H9 (cell line): ENCODE measurements at regions not wholly inside any gene's neighbourhood (a gene's known extent, or its start where the extent isn't known, plus 50 kb on each side); places are given as distances from the start of the nearest gene placed in this dataset.

ENCODE experiments used
- DNase-seq: peaks from one replicate; pipeline ENCODE4 v3.0.0-alpha.2; 2017
- H2AFZ ChIP-seq: one replicate; pipeline ENCODE4 v1.6.1; 2013; ENCODE audit warnings: mild to moderate bottlenecking, low read length, control low read depth, moderate library complexity
- H2AK5ac ChIP-seq: 2 replicates; pipeline ENCODE4 v1.6.1; 2013; ENCODE audit warnings: low read length, control low read depth, mixed read lengths; ENCODE audit not compliant: insufficient read length
- H2BK120ac ChIP-seq: one replicate; pipeline ENCODE4 v1.6.1; 2013; ENCODE audit warnings: low read depth, mild to moderate bottlenecking, low read length, control low read depth, inconsistent platforms; ENCODE audit not compliant: poor library complexity, severe bottlenecking
- H2BK12ac ChIP-seq: 2 replicates; pipeline ENCODE4 v1.6.1; 2013; ENCODE audit warnings: low read length, control low read depth, mixed read lengths, low read depth; ENCODE audit not compliant: insufficient read length
- H2BK15ac ChIP-seq: 2 replicates; pipeline ENCODE4 v1.6.1; 2013; ENCODE audit warnings: low read depth, low read length, control low read depth
- H2BK20ac ChIP-seq: one replicate; pipeline ENCODE4 v1.6.1; 2013; ENCODE audit warnings: low read depth, mild to moderate bottlenecking, low read length, control low read depth, inconsistent platforms; ENCODE audit not compliant: poor library complexity, severe bottlenecking
- H2BK5ac ChIP-seq: 2 replicates; pipeline ENCODE4 v1.6.1; 2013; ENCODE audit warnings: low read length, control low read depth, mixed read lengths; ENCODE audit not compliant: insufficient read length
- H3K14ac ChIP-seq: 2 replicates; pipeline ENCODE4 v1.6.1; 2013; ENCODE audit warnings: low read length, control low read depth; ENCODE audit not compliant: insufficient read depth
- H3K18ac ChIP-seq: 2 replicates; pipeline ENCODE4 v1.6.1; 2013; ENCODE audit warnings: low read depth, mild to moderate bottlenecking, mixed read lengths, low read length, control low read depth; ENCODE audit not compliant: insufficient read length
- H3K23ac ChIP-seq: 2 replicates; pipeline ENCODE4 v1.6.1; 2013; ENCODE audit warnings: low read length, control low read depth, mixed read lengths, low read depth; ENCODE audit not compliant: insufficient read length
- H3K23me2 ChIP-seq: 2 replicates; pipeline ENCODE4 v1.6.1; 2013; ENCODE audit warnings: low read depth, mild to moderate bottlenecking, mixed read lengths, low read length, control low read depth; ENCODE audit not compliant: insufficient read length, poor library complexity, severe bottlenecking
- H3K27ac ChIP-seq: 2 replicates; pipeline ENCODE4 v1.5.1; 2013; ENCODE audit warnings: low read length, control low read depth, mixed read lengths, low read depth; ENCODE audit not compliant: insufficient read length
- H3K27me3 ChIP-seq: 2 replicates; pipeline ENCODE4 v1.6.1; 2013; ENCODE audit warnings: low read length, control low read depth, inconsistent platforms; ENCODE audit not compliant: insufficient read depth
- H3K4ac ChIP-seq: 2 replicates; pipeline ENCODE4 v1.6.1; 2013; ENCODE audit warnings: low read depth, mild to moderate bottlenecking, control low read depth, inconsistent platforms, low read length, moderate library complexity
- H3K4me1 ChIP-seq: 2 replicates; pipeline ENCODE4 v1.6.1; 2013; ENCODE audit warnings: low read length, control low read depth, inconsistent platforms; ENCODE audit not compliant: insufficient read depth
- H3K4me2 ChIP-seq: 2 replicates; pipeline ENCODE4 v1.6.1; 2013; ENCODE audit warnings: low read length, control low read depth, mixed read lengths; ENCODE audit not compliant: insufficient read length, insufficient read depth
- H3K56ac ChIP-seq: 2 replicates; pipeline ENCODE4 v1.6.1; 2013; ENCODE audit warnings: low read depth, mild to moderate bottlenecking, mixed read lengths, low read length, control low read depth; ENCODE audit not compliant: insufficient read length
- H3K79me1 ChIP-seq: 2 replicates; pipeline ENCODE4 v1.6.1; 2013; ENCODE audit warnings: low read depth, mild to moderate bottlenecking, moderate library complexity, low read length, control low read depth, inconsistent platforms; ENCODE audit not compliant: insufficient read depth, poor library complexity, severe bottlenecking
- H3K79me2 ChIP-seq: 2 replicates; pipeline ENCODE4 v1.6.1; 2013; ENCODE audit warnings: low read length, control low read depth, inconsistent platforms; ENCODE audit not compliant: insufficient read depth
- H3K9ac ChIP-seq: 2 replicates; pipeline ENCODE4 v1.6.1; 2013; ENCODE audit warnings: low read length, control low read depth, mixed read lengths; ENCODE audit not compliant: insufficient read length; ENCODE audit errors: extremely low read depth
- H3K9me3 ChIP-seq: one replicate; pipeline ENCODE4 v1.6.1; 2013; ENCODE audit warnings: low read depth, low read length, inconsistent platforms; ENCODE audit not compliant: control insufficient read depth
- H3T11ph ChIP-seq: one replicate; pipeline ENCODE4 v1.6.1; 2013; ENCODE audit warnings: mild to moderate bottlenecking, low read length, control low read depth, inconsistent platforms
- H4K20me1 ChIP-seq: one replicate; pipeline ENCODE4 v1.6.1; 2013; ENCODE audit not compliant: control insufficient read depth, insufficient read length, insufficient read depth
- H4K5ac ChIP-seq: 2 replicates; pipeline ENCODE4 v1.6.1; 2013; ENCODE audit warnings: low read depth, mild to moderate bottlenecking, mixed read lengths, low read length, control low read depth; ENCODE audit not compliant: insufficient read length
- H4K8ac ChIP-seq: replicated peaks from 2 replicates; pipeline ENCODE4 v1.6.1; 2013; ENCODE audit warnings: low read length, control low read depth, mixed read lengths, low read depth; ENCODE audit not compliant: insufficient read length
- H4K91ac ChIP-seq: 2 replicates; pipeline ENCODE4 v1.6.1; 2013; ENCODE audit warnings: low read depth, mild to moderate bottlenecking, moderate library complexity, mixed read lengths, low read length, control low read depth; ENCODE audit not compliant: insufficient read length
- H3K27ac Mint-ChIP-seq, 3 experiments: 2 replicates in 2 of 3; 3 replicates in 1 of 3; pipeline ENCODE4 v1.8.0; 2020 to 2021; ENCODE audit warnings: mixed read lengths in 3 of 3, mild to moderate bottlenecking in 1 of 3, moderate library complexity in 1 of 3
- H3K27me3 Mint-ChIP-seq: 2 replicates; pipeline ENCODE4 v1.8.0; 2021; ENCODE audit warnings: low read depth, mild to moderate bottlenecking, moderate library complexity, mixed read lengths
- H3K36me3 Mint-ChIP-seq, 3 experiments: 2 replicates in 2 of 3; 3 replicates in 1 of 3; pipeline ENCODE4 v1.8.0; 2020 to 2021; ENCODE audit warnings: low read depth in 3 of 3, mixed read lengths in 3 of 3; ENCODE audit not compliant: insufficient read depth in 1 of 3
- H3K4me1 Mint-ChIP-seq, 2 experiments: 2 replicates each; pipeline ENCODE4 v1.8.0; 2020; ENCODE audit warnings: mixed read lengths in 2 of 2
- H3K4me3 Mint-ChIP-seq, 2 experiments: 2 replicates in 1 of 2; 3 replicates in 1 of 2; pipeline ENCODE4 v1.8.0; 2020 to 2021; ENCODE audit warnings: mild to moderate bottlenecking in 2 of 2, mixed read lengths in 2 of 2, moderate library complexity in 1 of 2
- H3K9me3 Mint-ChIP-seq, 2 experiments: 2 replicates in 1 of 2; 3 replicates in 1 of 2; pipeline ENCODE4 v1.8.0; 2020; ENCODE audit warnings: mild to moderate bottlenecking in 2 of 2, mixed read lengths in 2 of 2, moderate library complexity in 1 of 2
- CTCF ChIP-seq: fragments of 200-600 bp; sonication (generic); conservative IDR thresholded peaks from 3 replicates; pipeline ENCODE4 v1.8.0; 2021; ENCODE audit warnings: antibody characterized with exemption, mild to moderate bottlenecking
- WGBS: extraction: QIAGEN DNeasy Blood & Tissue Kit; methylation state at CpG from one replicate; pipeline ENCODE4 v1.1.7; 2013; ENCODE audit warnings: missing lambda C conversion rate, low lambda C conversion rate, mixed read lengths; ENCODE audit not compliant: insufficient read length; ENCODE audit errors: extremely low coverage; 5-methylcytosine and 5-hydroxymethylcytosine counted together

- H4K8ac ChIP-seq, result no peak overlapping the region
- no CpG with 5 or more reads among the region's 1 CpG for WGBS
- no peak overlapping the region for H2AK5ac ChIP-seq
- H3K23ac ChIP-seq, result no peak overlapping the region
- Mint-ChIP-seq H3K36me3 (no peaks in the 10 kb centered on the region), H3K9me3 (no peaks in the 10 kb centered on the region; a peak in 1 of 5 replicates), H3K27me3 (no peaks in the 10 kb centered on the region; the same call in 1 of the 2 replicates), H3K4me3 (no peak overlapping the region), H3K27ac (no peak overlapping the region), H3K4me1 (no peaks in the 10 kb centered on the region)
- H3K4me1 ChIP-seq, result no peaks in the 10 kb centered on the region
- H3K9ac ChIP-seq, result no peak overlapping the region
- H3K18ac ChIP-seq, result no peak overlapping the region
- TF ChIP-seq CTCF, result no peak
- no peak overlapping the region for H2BK12ac ChIP-seq
- no peak for DNase-seq
- H3K56ac ChIP-seq, result no peak overlapping the region
- no peak overlapping the region for H3T11ph ChIP-seq
- H3K23me2 ChIP-seq, result no peaks in the 10 kb centered on the region
- H3K4ac ChIP-seq, result no peak overlapping the region
- no peak overlapping the region for H3K14ac ChIP-seq
- H3K9me3 ChIP-seq, result no peaks in the 10 kb centered on the region
- H3K27ac ChIP-seq, result no peak overlapping the region
- no peak overlapping the region for H3K4me2 ChIP-seq
- H3K79me2 ChIP-seq, result no peaks in the 10 kb centered on the region
- H2BK5ac ChIP-seq, result no peak overlapping the region
- no peak overlapping the region for H2BK20ac ChIP-seq
- no peak overlapping the region for H2BK120ac ChIP-seq
- no peak overlapping the region for H2AFZ ChIP-seq
- H3K79me1 ChIP-seq, result no peaks in the 10 kb centered on the region
- no peaks in the 10 kb centered on the region for H4K20me1 ChIP-seq
- H4K91ac ChIP-seq, result no peak overlapping the region
- no peak overlapping the region for H2BK15ac ChIP-seq
- H4K5ac ChIP-seq, result no peak overlapping the region
- H3K27me3 ChIP-seq, result no peaks in the 10 kb centered on the region
Observed at GRCh38 chr2:66101206-66101605, 333.7 kb upstream of the MEIS1 start.
